Dendritic cell treated with granulocyte-macrophage colony-stimulating factor and Interleukin-4, amounts not matched to agents 40 ng/mL and 50 ng/mL, for 4 days (primary cell): ENCODE measurements at regions not wholly inside any gene's neighbourhood (a gene's known extent, or its start where the extent isn't known, plus 50 kb on each side); places are given as distances from the start of the nearest gene placed in this dataset.

Source experiments
- H3K27ac Mint-ChIP-seq: one replicate; pipeline ENCODE4 v1.8.0; 2022; ENCODE audit warnings: mild to moderate bottlenecking, mixed read lengths
- H3K27me3 Mint-ChIP-seq: one replicate; pipeline ENCODE4 v1.8.0; 2022; ENCODE audit warnings: mild to moderate bottlenecking, mixed read lengths
- H3K36me3 Mint-ChIP-seq: one replicate; pipeline ENCODE4 v1.8.0; 2022; ENCODE audit warnings: low read depth, mixed read lengths
- H3K4me1 Mint-ChIP-seq: one replicate; pipeline ENCODE4 v1.8.0; 2022; ENCODE audit warnings: low read depth, mixed read lengths
- H3K4me3 Mint-ChIP-seq: one replicate; pipeline ENCODE4 v1.8.0; 2022; ENCODE audit warnings: mild to moderate bottlenecking, moderate library complexity, mixed read lengths
- H3K9me3 Mint-ChIP-seq: one replicate; pipeline ENCODE4 v1.8.0; 2022; ENCODE audit warnings: mixed read lengths
- intact Hi-C: fragments of 100-400 bp; cut with micrococcal nuclease; formaldehyde crosslinking; loops from one replicate; pipeline ENCODE4 v1.15.0; 2022

DNA sequence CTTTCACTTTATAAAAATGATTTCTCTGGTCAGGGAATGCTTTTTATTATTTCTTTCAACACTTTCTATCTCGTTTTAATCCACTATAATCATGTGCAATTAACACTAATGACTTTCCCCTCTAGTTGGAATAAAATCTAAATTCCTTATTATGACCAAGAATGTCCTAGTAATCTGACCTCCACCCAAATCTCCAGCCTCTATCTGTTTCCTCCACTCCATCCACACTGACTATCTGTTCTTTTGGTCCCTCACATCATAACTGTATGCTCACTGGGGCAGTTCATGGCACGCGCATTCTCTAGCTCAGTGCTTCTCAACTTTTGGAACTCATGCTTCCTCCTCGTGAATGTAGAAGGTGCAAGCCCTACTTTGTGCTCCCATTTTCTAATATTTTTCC is 244.7 kb downstream of the POSTN start:
- no peak overlapping the region for H3K27ac Mint-ChIP-seq
- H3K27me3 Mint-ChIP-seq: no peaks in the 10 kb centered on the region
- no peak overlapping the region for H3K4me3 Mint-ChIP-seq
- intact Hi-C loops: no loop called here
- no peaks in the 10 kb centered on the region for H3K9me3 Mint-ChIP-seq
- H3K4me1 Mint-ChIP-seq: no peaks in the 10 kb centered on the region
- no peaks in the 10 kb centered on the region for H3K36me3 Mint-ChIP-seq

DNA sequence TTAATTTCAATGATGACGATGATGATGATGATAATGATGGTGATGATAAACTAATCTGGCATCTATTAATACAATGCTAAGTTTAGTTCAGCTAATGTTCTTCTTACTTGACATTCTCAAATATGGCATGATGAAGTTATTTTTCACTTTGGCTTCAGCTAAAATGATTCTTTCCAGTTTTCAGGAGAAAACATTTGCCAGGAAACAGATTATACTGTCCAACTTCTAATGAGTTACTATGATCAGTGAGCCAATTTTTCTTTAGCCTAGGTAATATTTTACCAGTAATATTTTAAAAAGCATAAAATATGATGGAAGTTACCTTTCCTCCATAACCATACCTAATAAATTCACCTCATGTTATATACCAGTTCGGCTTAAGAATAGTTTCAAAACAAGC is 245.7 kb upstream of the CSNK1A1L start:
- intact Hi-C loops: no loop called here
- Mint-ChIP-seq H3K4me1 (no peaks in the 10 kb centered on the region), H3K27ac (no peak overlapping the region), H3K4me3 (no peak overlapping the region), H3K36me3 (no peaks in the 10 kb centered on the region), H3K9me3 (no peaks in the 10 kb centered on the region), H3K27me3 (no peaks in the 10 kb centered on the region)

DNA sequence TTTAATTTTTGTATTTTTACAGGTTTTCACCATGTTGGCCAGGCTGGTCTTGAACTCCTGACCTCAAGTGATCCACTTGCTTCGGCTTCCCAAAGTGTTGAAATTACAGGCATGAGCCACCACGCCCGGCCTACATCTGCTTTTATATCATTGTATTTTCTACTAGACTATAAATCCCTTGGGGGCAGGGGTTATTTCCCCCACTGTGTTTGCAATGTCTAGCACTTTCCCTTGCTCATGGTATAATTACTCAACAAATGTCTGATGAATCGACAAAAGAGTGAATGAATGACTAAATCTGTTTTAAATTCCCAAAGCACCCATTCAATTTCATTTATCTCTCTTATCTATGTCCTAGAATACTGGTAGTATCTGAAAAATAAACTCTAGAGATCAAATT is 244.5 kb upstream of the CSNK1A1L start:
- Mint-ChIP-seq H3K4me1 (no peaks in the 10 kb centered on the region), H3K4me3 (no peak overlapping the region), H3K9me3 (no peaks in the 10 kb centered on the region), H3K27ac (no peak overlapping the region), H3K36me3 (no peaks in the 10 kb centered on the region), H3K27me3 (no peaks in the 10 kb centered on the region)
- intact Hi-C loops: no loop called here

DNA sequence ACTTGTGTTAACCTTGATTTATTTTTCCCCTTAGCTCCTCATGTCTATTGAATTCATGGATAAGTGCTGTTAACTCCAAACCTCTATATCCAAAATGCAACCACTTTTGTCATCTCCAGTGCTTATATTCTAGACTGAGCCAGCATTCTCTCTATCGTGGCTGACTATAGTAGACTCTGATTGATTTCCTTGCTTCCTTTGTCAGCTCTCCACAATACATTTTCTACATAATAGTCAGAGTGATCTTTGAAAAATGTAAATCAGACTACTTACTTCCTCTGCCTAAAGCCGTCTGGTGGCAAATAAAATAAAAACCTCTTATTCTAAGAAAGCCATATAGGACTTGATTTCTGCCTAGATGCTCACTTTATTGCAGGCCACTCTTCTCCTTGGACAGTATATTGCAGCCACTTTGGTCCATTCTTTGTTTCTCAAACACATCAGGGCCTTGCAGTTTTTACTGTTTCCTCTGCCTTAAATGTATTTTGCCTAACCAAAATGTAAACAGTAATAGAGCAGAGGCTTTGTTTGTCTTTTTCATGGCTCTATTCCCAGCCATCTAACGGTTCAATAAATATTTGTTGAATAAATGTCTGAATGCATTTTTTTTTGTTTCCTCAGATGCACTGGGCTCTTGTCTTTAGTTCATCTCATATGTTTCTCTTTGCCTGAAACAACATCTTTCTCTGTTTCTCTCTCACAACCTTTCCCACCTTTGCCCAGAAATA is 243.6 kb upstream of the CSNK1A1L start:
- Mint-ChIP-seq H3K27ac (no peak overlapping the region), H3K4me1 (no peaks in the 10 kb centered on the region), H3K9me3 (no peaks in the 10 kb centered on the region), H3K27me3 (no peaks in the 10 kb centered on the region), H3K36me3 (no peaks in the 10 kb centered on the region), H3K4me3 (no peak overlapping the region)
- intact Hi-C loops: no loop called here

DNA sequence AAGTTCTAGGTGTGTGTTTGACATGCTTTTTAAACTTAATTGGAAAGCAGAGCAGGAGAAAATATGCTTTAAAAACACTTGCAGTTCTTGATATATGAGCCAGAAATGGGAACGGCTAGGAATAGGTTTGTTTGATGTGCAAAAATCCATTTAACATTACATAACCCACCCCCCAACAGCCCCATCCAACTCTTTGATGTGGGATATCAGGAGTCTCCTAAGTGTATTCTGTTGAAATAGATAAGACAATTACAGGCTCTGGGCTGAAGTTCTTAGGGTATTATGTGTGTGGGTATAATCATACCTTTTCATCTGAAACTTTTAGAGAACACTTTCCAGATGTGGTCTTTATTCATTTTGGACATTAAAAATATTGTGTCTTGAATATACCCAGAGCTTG is 240.4 kb upstream of the CSNK1A1L start:
- intact Hi-C loops: no loop called here
- no peaks in the 10 kb centered on the region for H3K36me3 Mint-ChIP-seq
- H3K9me3 Mint-ChIP-seq: no peaks in the 10 kb centered on the region
- no peak overlapping the region for H3K4me3 Mint-ChIP-seq
- no peak overlapping the region for H3K27ac Mint-ChIP-seq
- no peaks in the 10 kb centered on the region for H3K4me1 Mint-ChIP-seq
- no peaks in the 10 kb centered on the region for H3K27me3 Mint-ChIP-seq

DNA sequence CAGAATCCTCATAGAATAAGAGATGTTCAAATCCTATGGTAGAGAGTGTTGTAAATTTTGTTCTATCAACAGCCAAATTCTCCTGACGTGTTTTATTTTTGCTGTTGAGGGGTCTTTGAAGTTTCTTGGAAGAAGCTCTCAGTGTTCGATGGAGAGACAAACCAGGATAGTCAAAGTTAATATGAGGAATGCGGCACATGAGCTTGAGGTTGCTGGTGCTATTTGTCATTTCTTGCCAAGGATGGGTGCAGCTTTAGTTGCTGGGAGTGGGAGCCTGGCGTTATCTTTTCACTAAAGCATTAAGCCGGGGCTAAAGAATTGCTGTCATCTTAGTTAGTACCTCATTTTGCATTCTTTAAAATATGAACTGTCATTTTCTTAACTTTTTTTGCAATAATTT is 239.9 kb upstream of the CSNK1A1L start:
- H3K27me3 Mint-ChIP-seq: no peaks in the 10 kb centered on the region
- H3K9me3 Mint-ChIP-seq: no peaks in the 10 kb centered on the region
- H3K4me3 Mint-ChIP-seq: no peak overlapping the region
- no peaks in the 10 kb centered on the region for H3K4me1 Mint-ChIP-seq
- intact Hi-C loops: no loop called here
- H3K36me3 Mint-ChIP-seq: no peaks in the 10 kb centered on the region
- no peak overlapping the region for H3K27ac Mint-ChIP-seq

DNA sequence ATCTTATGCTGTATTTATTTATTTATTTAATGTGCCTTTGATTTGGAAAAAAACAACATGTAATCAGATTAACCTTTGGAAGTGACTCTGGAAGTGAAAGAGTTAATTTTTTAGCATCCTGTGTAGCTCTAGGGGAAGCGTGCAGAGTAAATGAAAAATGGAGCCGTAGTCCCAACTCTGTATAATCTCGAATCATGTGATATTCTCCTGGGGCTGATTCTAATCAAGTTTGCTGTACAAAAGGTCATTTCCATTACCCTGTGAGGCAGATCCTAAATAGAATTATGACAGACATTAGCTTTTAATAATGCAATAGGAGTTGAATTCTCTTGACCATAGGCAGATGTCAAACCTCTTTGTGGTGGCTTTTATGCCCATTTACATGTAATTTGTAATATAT is 238.6 kb upstream of the CSNK1A1L start:
- no peak overlapping the region for H3K4me3 Mint-ChIP-seq
- no peaks in the 10 kb centered on the region for H3K9me3 Mint-ChIP-seq
- H3K36me3 Mint-ChIP-seq: no peaks in the 10 kb centered on the region
- H3K27ac Mint-ChIP-seq: no peak overlapping the region
- H3K4me1 Mint-ChIP-seq: no peaks in the 10 kb centered on the region
- H3K27me3 Mint-ChIP-seq: no peaks in the 10 kb centered on the region
- intact Hi-C loops: no loop called here

DNA sequence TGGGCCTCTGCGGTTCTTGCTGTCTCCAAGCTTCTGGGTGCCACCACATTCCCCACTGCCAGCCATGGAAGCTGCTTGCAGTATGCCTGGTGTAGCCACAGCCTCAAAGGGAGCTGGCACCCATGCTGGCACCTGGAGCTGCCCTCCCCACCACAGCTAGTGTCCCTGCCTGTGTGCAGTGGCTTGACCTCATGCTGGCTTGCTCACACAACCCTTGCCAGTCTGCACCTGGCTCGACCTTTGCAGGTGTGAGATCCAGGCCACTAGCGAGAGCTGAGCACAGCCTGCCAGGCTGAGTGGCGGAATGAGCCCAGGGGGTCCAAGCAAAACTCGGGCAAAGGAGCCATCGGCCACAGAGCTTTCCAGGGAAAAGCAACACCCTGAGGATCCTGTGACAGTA is 236.7 kb upstream of the CSNK1A1L start:
- intact Hi-C loops: no loop called here
- no peaks in the 10 kb centered on the region for H3K36me3 Mint-ChIP-seq
- H3K4me3 Mint-ChIP-seq: no peak overlapping the region
- no peak overlapping the region for H3K27ac Mint-ChIP-seq
- H3K4me1 Mint-ChIP-seq: no peaks in the 10 kb centered on the region
- no peaks in the 10 kb centered on the region for H3K27me3 Mint-ChIP-seq
- no peaks in the 10 kb centered on the region for H3K9me3 Mint-ChIP-seq

DNA sequence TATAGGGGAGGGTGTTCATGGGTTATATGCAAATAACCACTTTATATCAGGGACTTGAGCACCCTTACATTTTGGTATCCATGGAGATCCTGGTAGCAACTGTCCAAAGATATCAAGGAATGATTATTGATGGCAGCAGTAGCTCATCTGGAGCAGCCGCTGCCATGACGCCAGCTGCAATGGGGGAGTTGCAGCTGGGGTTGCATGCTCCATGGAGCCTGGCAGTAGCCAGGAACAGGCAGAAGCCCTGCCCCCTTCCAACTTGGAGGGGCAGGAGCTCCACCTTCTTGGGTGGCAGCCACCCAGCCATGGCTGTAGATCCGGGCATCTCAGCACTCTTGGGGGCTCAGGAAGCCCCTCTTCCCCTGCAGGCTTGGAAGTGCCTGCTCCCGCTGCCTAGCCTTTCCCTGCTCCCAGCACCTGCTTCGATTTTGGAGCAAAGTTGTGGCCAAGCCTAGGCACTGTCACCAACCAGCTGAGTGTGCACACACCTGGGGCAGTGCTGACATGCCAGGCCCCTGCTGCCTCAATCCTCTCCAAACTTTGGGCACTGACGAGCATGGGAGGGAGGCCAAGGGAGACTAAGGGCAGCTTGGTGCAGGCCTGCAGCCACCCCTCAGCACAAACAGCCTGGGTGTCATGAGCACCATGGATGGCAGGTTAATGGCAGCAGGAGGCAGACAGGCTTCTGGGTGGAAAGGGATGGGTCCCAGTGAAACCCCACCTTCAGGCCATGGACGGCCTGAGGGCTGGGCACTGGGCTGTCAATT is 235.6 kb upstream of the CSNK1A1L start:
- H3K4me1 Mint-ChIP-seq: no peaks in the 10 kb centered on the region
- no peaks in the 10 kb centered on the region for H3K27me3 Mint-ChIP-seq
- intact Hi-C loops: no loop called here
- H3K4me3 Mint-ChIP-seq: no peak overlapping the region
- no peaks in the 10 kb centered on the region for H3K9me3 Mint-ChIP-seq
- H3K27ac Mint-ChIP-seq: no peak overlapping the region
- no peaks in the 10 kb centered on the region for H3K36me3 Mint-ChIP-seq

DNA sequence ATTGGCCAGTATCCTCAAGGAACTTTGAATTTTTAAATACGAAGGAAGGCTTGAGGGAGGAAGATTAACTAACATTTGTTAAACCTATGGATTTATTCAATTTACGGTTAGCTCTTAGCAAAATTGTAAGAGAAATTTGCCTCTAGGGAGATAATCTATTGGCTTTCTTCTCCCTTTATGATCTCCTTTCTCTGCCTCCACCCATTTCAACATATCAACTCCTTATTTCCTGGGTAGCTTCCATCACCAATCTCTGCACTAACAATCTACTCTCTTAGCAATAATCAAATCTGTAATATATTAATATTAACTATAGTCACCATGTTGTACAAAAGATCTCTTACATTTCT is 233.9 kb upstream of the CSNK1A1L start:
- intact Hi-C loops: no loop called here
- Mint-ChIP-seq H3K27ac (no peak overlapping the region), H3K4me1 (no peaks in the 10 kb centered on the region), H3K9me3 (no peaks in the 10 kb centered on the region), H3K36me3 (no peaks in the 10 kb centered on the region), H3K27me3 (no peaks in the 10 kb centered on the region), H3K4me3 (no peak overlapping the region)

DNA sequence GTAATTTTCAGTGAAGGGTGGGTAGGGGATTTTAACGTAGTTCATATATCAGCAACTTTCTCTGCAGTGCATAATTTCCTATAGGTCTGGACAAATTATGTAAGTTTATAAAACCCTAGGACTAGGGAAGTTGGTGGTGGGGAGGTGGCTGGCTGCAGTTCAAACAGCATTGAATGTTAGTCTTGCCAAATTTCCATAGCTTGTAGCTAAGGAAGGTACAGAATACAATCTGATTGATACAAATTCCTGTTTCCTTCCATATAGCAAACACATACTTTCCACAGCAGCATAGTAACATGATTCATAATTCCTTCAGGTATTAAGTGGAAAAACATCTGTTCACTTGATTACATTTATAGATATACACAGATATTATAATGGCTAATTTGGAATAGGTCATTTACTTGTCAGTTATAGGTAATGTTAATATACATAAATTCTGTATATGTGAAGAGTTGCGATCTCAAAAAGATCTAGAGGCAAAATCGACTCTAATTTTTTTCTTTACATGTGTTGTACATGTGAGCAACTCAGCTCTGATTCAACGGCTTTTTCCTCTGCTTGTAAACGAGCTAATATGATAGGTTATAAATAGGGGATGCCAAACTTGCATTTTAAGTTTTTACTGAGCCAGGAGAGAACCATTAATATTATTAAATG is 233.4 kb upstream of the CSNK1A1L start:
- Mint-ChIP-seq H3K4me1 (no peaks in the 10 kb centered on the region), H3K4me3 (no peak overlapping the region), H3K27ac (no peak overlapping the region), H3K27me3 (no peaks in the 10 kb centered on the region), H3K9me3 (no peaks in the 10 kb centered on the region), H3K36me3 (no peaks in the 10 kb centered on the region)
- intact Hi-C loops: no loop called here

DNA sequence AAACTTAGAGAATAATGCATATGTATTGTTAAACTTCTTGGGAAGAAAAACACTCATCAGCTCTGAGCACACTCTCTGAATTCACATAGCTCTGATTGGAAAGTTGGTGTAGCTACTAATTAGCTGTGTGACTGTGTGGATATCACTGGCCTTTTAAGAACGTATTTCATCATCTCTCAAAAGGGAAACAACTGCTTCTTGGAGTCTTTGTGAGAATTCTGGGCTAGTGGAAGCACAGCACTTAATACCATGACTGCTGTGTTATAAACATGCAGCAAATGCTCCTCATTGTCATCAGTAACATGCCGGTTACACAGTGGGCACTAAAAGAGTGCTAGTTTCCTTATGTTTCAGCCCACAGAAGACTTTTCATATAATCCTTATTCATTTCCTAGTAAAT is 220.9 kb upstream of the CSNK1A1L start:
- peaks cover 19% of the 10 kb centered on the region for H3K9me3 Mint-ChIP-seq
- H3K4me1 Mint-ChIP-seq: no peaks in the 10 kb centered on the region
- H3K4me3 Mint-ChIP-seq: no peak overlapping the region
- intact Hi-C loops: no loop called here
- H3K27ac Mint-ChIP-seq: no peak overlapping the region
- no peaks in the 10 kb centered on the region for H3K27me3 Mint-ChIP-seq
- H3K36me3 Mint-ChIP-seq: no peaks in the 10 kb centered on the region

DNA sequence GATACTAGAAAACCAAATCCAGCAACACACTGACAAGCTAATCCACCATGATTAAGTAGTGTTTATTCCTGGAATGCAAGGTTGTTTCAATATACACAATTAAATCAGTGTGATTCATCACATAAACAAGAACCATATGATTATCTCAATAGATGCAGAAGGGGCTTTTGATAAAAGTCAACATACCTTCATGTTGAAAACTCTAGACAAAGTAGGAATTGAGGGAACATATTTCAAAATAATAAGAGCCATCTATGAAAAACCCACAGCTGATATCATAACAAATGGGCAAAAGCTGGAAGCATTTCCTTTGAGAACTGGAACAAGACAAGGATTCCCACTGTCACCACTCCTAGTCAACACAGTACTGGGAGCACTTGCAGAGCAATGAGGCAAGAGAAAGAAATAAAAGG is 213.6 kb upstream of the CSNK1A1L start:
- Mint-ChIP-seq H3K9me3 (peaks cover 45% of the 10 kb centered on the region), H3K27me3 (no peaks in the 10 kb centered on the region), H3K4me1 (no peaks in the 10 kb centered on the region), H3K27ac (no peak overlapping the region), H3K4me3 (no peak overlapping the region), H3K36me3 (no peaks in the 10 kb centered on the region)
- intact Hi-C loops: no loop called here

DNA sequence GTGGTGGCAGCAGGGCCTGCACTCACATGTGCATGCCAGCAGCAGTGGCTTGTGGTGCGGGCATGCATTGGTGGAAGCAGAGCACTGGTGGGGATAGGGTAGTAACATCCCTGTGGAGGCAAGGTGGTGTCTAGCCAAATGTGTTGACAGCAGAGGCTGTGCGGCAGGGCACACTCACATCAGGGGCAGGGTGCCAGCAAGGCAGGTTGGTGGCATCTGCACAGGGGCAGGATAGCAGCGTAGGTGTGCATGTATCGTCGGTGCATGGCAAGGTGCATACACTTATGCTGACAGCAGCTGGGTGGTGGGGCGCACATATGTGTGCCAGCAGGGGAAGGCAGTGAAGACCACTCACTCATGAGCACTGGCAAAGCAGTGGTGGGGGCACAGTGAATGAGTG is 211.5 kb upstream of the CSNK1A1L start:
- no peaks in the 10 kb centered on the region for H3K4me1 Mint-ChIP-seq
- intact Hi-C loops: no loop called here
- peaks cover 42% of the 10 kb centered on the region for H3K9me3 Mint-ChIP-seq
- no peak overlapping the region for H3K27ac Mint-ChIP-seq
- H3K27me3 Mint-ChIP-seq: no peaks in the 10 kb centered on the region
- no peak overlapping the region for H3K4me3 Mint-ChIP-seq
- no peaks in the 10 kb centered on the region for H3K36me3 Mint-ChIP-seq
